ENCODE measurements at regions not wholly inside any gene's neighbourhood (a gene's known extent, or its start where the extent isn't known, plus 50 kb on each side); places are given as distances from the start of the nearest gene placed in this dataset.

DNA sequence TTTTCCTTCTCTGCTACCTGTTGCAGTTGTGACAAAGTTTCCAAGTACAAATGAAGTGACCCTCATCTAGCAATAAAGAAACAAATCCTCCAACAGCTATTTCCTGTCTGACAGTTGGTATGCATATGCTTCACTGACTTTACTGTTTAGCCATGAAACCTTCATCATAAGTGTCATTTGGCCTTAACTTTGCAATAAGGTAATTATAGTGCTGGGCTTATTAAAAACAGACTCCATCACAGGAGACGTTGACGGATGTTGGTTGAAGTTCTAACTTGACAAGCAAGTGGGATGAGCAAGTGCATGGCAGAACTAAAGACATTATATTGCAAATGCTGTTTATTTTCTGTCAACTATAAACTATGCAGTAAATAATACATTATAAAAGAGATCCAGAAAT is 425.2 kb downstream of the RPS29 start:
- 64 to 70% (median 64%) methylated on average over 2 of the region's 2 CpGs for WGBS, 3 donors
- ATAC-seq (no peak), DNase-seq (no peak)
- no peak overlapping the region for H3K27ac ChIP-seq
- intact Hi-C loops (cut with DNase I): no loop called here
- H3K27me3 ChIP-seq (ENCODE audit: insufficient read depth in 3 of 3, low read length in 2 of 3): no peaks in the 10 kb centered on the region
- no peaks in the 10 kb centered on the region for H3K4me1 ChIP-seq
- no peaks in the 10 kb centered on the region for H3K9me3 ChIP-seq
- no peaks in the 10 kb centered on the region for H3K36me3 ChIP-seq (ENCODE audit: insufficient read depth in 1 of 2, low read depth in 1 of 2)
- TF ChIP-seq, protein P1, sequence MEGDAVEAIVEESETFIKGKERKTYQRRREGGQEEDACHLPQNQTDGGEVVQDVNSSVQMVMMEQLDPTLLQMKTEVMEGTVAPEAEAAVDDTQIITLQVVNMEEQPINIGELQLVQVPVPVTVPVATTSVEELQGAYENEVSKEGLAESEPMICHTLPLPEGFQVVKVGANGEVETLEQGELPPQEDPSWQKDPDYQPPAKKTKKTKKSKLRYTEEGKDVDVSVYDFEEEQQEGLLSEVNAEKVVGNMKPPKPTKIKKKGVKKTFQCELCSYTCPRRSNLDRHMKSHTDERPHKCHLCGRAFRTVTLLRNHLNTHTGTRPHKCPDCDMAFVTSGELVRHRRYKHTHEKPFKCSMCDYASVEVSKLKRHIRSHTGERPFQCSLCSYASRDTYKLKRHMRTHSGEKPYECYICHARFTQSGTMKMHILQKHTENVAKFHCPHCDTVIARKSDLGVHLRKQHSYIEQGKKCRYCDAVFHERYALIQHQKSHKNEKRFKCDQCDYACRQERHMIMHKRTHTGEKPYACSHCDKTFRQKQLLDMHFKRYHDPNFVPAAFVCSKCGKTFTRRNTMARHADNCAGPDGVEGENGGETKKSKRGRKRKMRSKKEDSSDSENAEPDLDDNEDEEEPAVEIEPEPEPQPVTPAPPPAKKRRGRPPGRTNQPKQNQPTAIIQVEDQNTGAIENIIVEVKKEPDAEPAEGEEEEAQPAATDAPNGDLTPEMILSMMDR (IDR thresholded peaks at IDR 0.05): no peak
- H3K4me3 ChIP-seq: no peak overlapping the region

DNA sequence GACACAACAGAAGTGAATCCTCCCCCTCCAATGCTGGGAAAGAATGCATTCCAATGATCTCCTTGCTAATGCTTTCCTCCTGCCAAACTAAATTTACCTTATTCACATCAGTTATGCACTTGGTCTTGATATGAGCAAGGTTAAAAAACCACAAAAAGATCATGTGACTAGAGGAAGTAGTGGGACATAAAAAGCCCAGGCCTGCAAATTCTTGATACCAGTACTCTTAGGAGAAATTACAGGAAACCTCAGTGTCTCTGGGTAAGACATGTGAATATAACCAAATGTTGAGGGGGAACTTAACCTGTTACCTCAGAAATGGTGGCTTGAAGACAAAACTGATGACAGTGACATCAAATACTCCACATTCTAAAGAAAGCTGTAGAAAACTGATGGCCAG is 427.1 kb downstream of the RPS29 start:
- no peaks in the 10 kb centered on the region for H3K4me1 ChIP-seq

DNA sequence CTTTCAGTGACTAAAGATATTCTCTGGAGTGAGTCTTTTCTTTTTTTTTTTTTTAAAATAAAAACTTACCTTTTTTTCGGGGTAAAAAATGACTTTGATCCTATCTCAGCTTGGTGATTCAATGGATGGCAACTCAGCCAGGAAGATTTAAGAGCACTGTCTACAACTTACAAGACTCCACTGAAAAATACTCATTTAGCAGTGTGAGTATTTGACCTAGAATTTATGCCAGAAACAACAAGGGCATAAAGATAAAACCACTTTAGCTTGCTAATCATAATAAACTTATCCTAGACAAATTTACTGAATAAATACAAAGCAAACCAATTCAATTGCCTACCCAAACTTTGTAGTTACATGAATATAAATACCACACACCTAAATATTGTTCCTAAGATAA is 446.6 kb downstream of the RPS29 start:
- Histone ChIP-seq H3K36me3 (ENCODE audit: insufficient read depth in 1 of 2, low read depth in 1 of 2) (no peaks in the 10 kb centered on the region), H3K4me3 (no peak overlapping the region), H3K27me3 (ENCODE audit: insufficient read depth in 3 of 3, low read length in 2 of 3) (no peaks in the 10 kb centered on the region), H3K9me3 (no peaks in the 10 kb centered on the region), H3K27ac (no peak overlapping the region), H3K4me1 (no peaks in the 10 kb centered on the region)
- TF ChIP-seq, protein P1 (IDR thresholded peaks at IDR 0.05): no peak
- ATAC-seq (no peak), DNase-seq (no peak)
- 54 to 74% (median 62%) methylated on average over 1 of the region's 1 CpG for WGBS, 3 donors
- intact Hi-C loops (cut with DNase I): no loop called here

More for the DNA sequence above, 427.1 kb downstream of the RPS29 start:
- Histone ChIP-seq H3K27me3 (ENCODE audit: insufficient read depth in 3 of 3, low read length in 2 of 3) (no peaks in the 10 kb centered on the region), H3K4me3 (no peak overlapping the region), H3K27ac (no peak overlapping the region), H3K9me3 (no peaks in the 10 kb centered on the region), H3K36me3 (ENCODE audit: insufficient read depth in 1 of 2, low read depth in 1 of 2) (no peaks in the 10 kb centered on the region)
- no peak for ATAC-seq
- TF ChIP-seq, protein P1 (IDR thresholded peaks at IDR 0.05): no peak
- DNase-seq: no peak
- intact Hi-C loops (cut with DNase I): no loop called here

DNA sequence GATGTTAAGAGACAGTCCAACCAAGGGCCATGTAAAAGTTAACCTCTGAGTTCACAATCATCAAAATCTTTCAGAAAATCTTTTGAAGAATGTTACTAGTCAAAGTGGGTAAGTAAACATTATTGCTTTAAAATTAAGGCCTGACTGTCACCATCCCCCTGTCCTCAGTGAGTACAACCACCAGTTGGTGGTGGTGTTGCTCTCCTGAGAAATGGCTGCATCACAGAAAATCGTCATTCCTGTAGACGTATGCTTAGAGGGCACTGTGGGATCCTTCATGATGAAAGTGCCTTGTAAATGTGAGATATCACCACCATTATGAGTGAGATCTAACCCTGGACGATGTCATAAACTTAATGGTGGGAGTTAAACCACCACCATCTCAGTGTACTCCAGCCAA is 451.2 kb downstream of the RPS29 start:
- H3K4me1 ChIP-seq: no peaks in the 10 kb centered on the region
- no peak for ATAC-seq
- H3K4me3 ChIP-seq: no peak overlapping the region
- H3K36me3 ChIP-seq (ENCODE audit: insufficient read depth in 1 of 2, low read depth in 1 of 2): no peaks in the 10 kb centered on the region
- TF ChIP-seq, protein P1 (IDR thresholded peaks at IDR 0.05): no peak
- H3K9me3 ChIP-seq: no peaks in the 10 kb centered on the region
- no peak overlapping the region for H3K27ac ChIP-seq
- no peaks in the 10 kb centered on the region for H3K27me3 ChIP-seq (ENCODE audit: insufficient read depth in 3 of 3, low read length in 2 of 3)
- no peak for DNase-seq
- intact Hi-C loops (cut with DNase I): no loop called here
- WGBS, 3 donors: 18 to 29% (median 27%) methylated on average over 3 of the region's 3 CpGs

DNA sequence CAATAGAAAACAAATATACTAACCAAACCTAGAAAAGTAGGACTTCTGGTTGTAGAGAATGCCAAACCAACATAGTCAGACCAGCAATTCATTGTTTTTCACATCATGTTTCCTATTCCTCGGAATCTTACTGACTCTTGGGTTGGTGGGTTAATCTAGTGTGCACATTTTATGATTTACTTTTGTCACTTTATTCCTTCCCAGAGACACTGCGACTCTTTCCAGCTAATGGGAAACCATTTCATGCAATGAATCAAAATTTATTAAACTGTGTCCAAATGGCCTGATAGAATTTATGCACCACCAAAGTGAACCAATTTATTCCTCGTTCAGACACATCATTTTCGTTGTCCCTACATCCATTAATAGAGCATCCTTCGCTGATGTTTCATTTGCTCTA is 464.9 kb downstream of the RPS29 start:
- Histone ChIP-seq H3K4me1 (no peaks in the 10 kb centered on the region), H3K36me3 (ENCODE audit: insufficient read depth in 1 of 2, low read depth in 1 of 2) (no peaks in the 10 kb centered on the region), H3K27me3 (ENCODE audit: insufficient read depth in 3 of 3, low read length in 2 of 3) (no peaks in the 10 kb centered on the region), H3K27ac (no peak overlapping the region), H3K9me3 (no peaks in the 10 kb centered on the region), H3K4me3 (no peak overlapping the region)
- TF ChIP-seq, protein P1 (IDR thresholded peaks at IDR 0.05): no peak
- WGBS, 3 donors: 73 to 76% (median 76%) methylated on average over 5 of the region's 5 CpGs
- ATAC-seq (no peak), DNase-seq (no peak)
- intact Hi-C loops (cut with DNase I): no loop called here

Data from psoas muscle (tissue), 7 donors.